IMR-90 (cell line): ENCODE measurements at regions not wholly inside any gene's neighbourhood (a gene's known extent, or its start where the extent isn't known, plus 50 kb on each side); places are given as distances from the start of the nearest gene placed in this dataset.

Source experiments
- ATAC-seq: fragments of 200-7000 bp; cut with Tn5 transposase; 2 replicates; pipeline ENCODE4 v1.9.1; 2020; ENCODE audit warnings: low read depth, mild to moderate bottlenecking, moderate library complexity
- BruUV-seq: library from RNA; stranded (reverse); fragments of 400-500 nt; replicated peaks from 2 replicates; lab custom pipeline; 2021; lab: Mats Ljungman, UMichigan
- CTCF ChIA-PET: fragments of 300-600 bp; formaldehyde crosslinking; extraction: SDS; loops from one replicate; lab custom pipeline; 2021; ENCODE audit warnings: antibody characterized with exemption; lab: Yijun Ruan, JAX
- POLR2A ChIA-PET: fragments of 300-600 bp; sonication (Branson Sonifier 250); formaldehyde crosslinking; loops from one replicate; lab custom pipeline; 2022; ENCODE audit warnings: antibody characterized with exemption; ENCODE audit not compliant: unreplicated experiment; lab: Charles Lee
- DNase-seq: peaks from one replicate; pipeline ENCODE4 v3.0.0; 2013
- H2AFZ ChIP-seq: replicated peaks from 2 replicates; pipeline ENCODE3; 2013; ENCODE audit warnings: low read length, mild to moderate bottlenecking; ENCODE audit not compliant: poor library complexity
- H2AK5ac ChIP-seq: 2 replicates; pipeline ENCODE4 v1.6.1; 2013; ENCODE audit warnings: low read depth, low read length, inconsistent platforms
- H2AK9ac ChIP-seq: replicated peaks from 2 replicates; pipeline ENCODE3; 2013; ENCODE audit warnings: mild to moderate bottlenecking, low read depth, low read length, moderate library complexity; ENCODE audit not compliant: poor library complexity
- H2BK120ac ChIP-seq: 2 replicates; pipeline ENCODE4 v1.6.1; 2013; ENCODE audit warnings: low read depth, low read length, inconsistent platforms
- H2BK15ac ChIP-seq: 3 replicates; pipeline ENCODE4 v1.6.1; 2013; ENCODE audit warnings: low read depth, low read length, inconsistent platforms
- H2BK20ac ChIP-seq: 2 replicates; pipeline ENCODE4 v1.6.1; 2013; ENCODE audit warnings: low read depth, mild to moderate bottlenecking, inconsistent platforms, low read length, moderate library complexity
- H2BK5ac ChIP-seq: 2 replicates; pipeline ENCODE4 v1.6.1; 2013; ENCODE audit warnings: mild to moderate bottlenecking, low read depth, low read length, inconsistent platforms; ENCODE audit not compliant: poor library complexity, severe bottlenecking
- H3K14ac ChIP-seq: replicated peaks from 2 replicates; pipeline ENCODE4 v1.6.1; 2013; ENCODE audit warnings: low read depth, low read length, inconsistent platforms
- H3K18ac ChIP-seq: 2 replicates; pipeline ENCODE4 v1.6.1; 2013; ENCODE audit warnings: low read depth, low read length, control low read depth
- H3K23ac ChIP-seq: 2 replicates; pipeline ENCODE4 v1.6.1; 2013; ENCODE audit warnings: low read depth, low read length, inconsistent platforms
- H3K27ac ChIP-seq: 2 replicates; pipeline ENCODE4 v1.5.1; 2013; ENCODE audit warnings: mild to moderate bottlenecking, control low read depth, low read length; ENCODE audit not compliant: insufficient read depth
- H3K27me3 ChIP-seq: 2 replicates; pipeline ENCODE4 v1.6.1; 2013; ENCODE audit warnings: low read length; ENCODE audit not compliant: control insufficient read depth, insufficient read depth
- H3K36me3 ChIP-seq: 2 replicates; pipeline ENCODE4 v1.6.1; 2013; ENCODE audit warnings: low read length, mixed read lengths; ENCODE audit not compliant: control insufficient read depth, insufficient read depth
- H3K4ac ChIP-seq: 2 replicates; pipeline ENCODE4 v1.6.1; 2013; ENCODE audit warnings: low read depth, low read length, inconsistent platforms
- H3K4me1 ChIP-seq: 2 replicates; pipeline ENCODE4 v1.6.1; 2013; ENCODE audit warnings: low read length, mixed read lengths; ENCODE audit not compliant: control insufficient read depth, insufficient read depth
- H3K4me2 ChIP-seq: 2 replicates; pipeline ENCODE4 v1.6.1; 2013; ENCODE audit warnings: low read depth, mild to moderate bottlenecking, control low read depth, low read length, moderate library complexity
- H3K4me3 ChIP-seq: 2 replicates; pipeline ENCODE4 v1.5.1; 2013; ENCODE audit warnings: low read depth, mild to moderate bottlenecking, control low read depth, low read length, moderate library complexity; ENCODE audit not compliant: insufficient read depth
- H3K56ac ChIP-seq: 2 replicates; pipeline ENCODE4 v1.6.1; 2013; ENCODE audit warnings: low read length, inconsistent platforms; ENCODE audit not compliant: insufficient read depth; ENCODE audit errors: extremely low read depth
- H3K79me1 ChIP-seq, 2 experiments: 2 replicates each; pipeline ENCODE4 v1.6.1; 2013; ENCODE audit warnings: low read length in 2 of 2, inconsistent platforms in 1 of 2, low read depth in 1 of 2
- H3K9ac ChIP-seq: 2 replicates; pipeline ENCODE4 v1.6.1; 2013; ENCODE audit warnings: low read depth, low read length, control low read depth
- H3K9me1 ChIP-seq: 2 replicates; pipeline ENCODE4 v1.6.1; 2013; ENCODE audit warnings: low read length, inconsistent platforms; ENCODE audit not compliant: insufficient read depth
- H3K9me3 ChIP-seq: 2 replicates; pipeline ENCODE4 v1.6.1; 2013; ENCODE audit warnings: low read length; ENCODE audit not compliant: control insufficient read depth, insufficient read depth
- H4K20me1 ChIP-seq: 2 replicates; pipeline ENCODE4 v1.6.1; 2013; ENCODE audit warnings: low read length, inconsistent platforms; ENCODE audit not compliant: insufficient read depth
- H4K5ac ChIP-seq: 2 replicates; pipeline ENCODE4 v1.6.1; 2013; ENCODE audit warnings: mild to moderate bottlenecking, low read depth, low read length, control low read depth
- H4K8ac ChIP-seq, 2 experiments: 2 replicates each; pipeline ENCODE4 v1.6.1; 2013; ENCODE audit warnings: low read depth in 2 of 2, low read length in 2 of 2, control low read depth in 1 of 2, inconsistent platforms in 1 of 2
- H4K91ac ChIP-seq: 2 replicates; pipeline ENCODE4 v1.6.1; 2013; ENCODE audit warnings: low read depth, low read length, inconsistent platforms; ENCODE audit not compliant: insufficient read depth
- MAFK ChIP-seq: IDR thresholded peaks from 2 replicates; pipeline ENCODE4 v1.6.1; 2012; ENCODE audit warnings: low read depth, low read length, improper control_type of control experiment
- RAD21 ChIP-seq: IDR thresholded peaks from 2 replicates; pipeline ENCODE4 v1.6.1; 2012; ENCODE audit warnings: low read length, improper control_type of control experiment
- RCOR1 ChIP-seq: IDR thresholded peaks from 2 replicates; pipeline ENCODE4 v1.6.1; 2012; ENCODE audit warnings: mild to moderate bottlenecking, low read length, improper control_type of control experiment; ENCODE audit not compliant: insufficient replicate concordance
- WGBS, 2 experiments: methylation state at CpG; one replicate each; pipeline versions ENCODE4 v1.1.5 to v1.1.7; 2013; ENCODE audit warnings: missing lambda C conversion rate in 2 of 2; ENCODE audit not compliant: insufficient read length in 1 of 2; ENCODE audit errors: extremely low coverage in 2 of 2; 5-methylcytosine and 5-hydroxymethylcytosine counted together
- dilution Hi-C: fragments of 300-500 bp; cut with HindIII; formaldehyde crosslinking; loops from one replicate; pipeline ENCODE4 v1.14.3; 2018; ENCODE audit warnings: low sequenced_read_pairs; ENCODE audit not compliant: unreplicated experiment
- in situ Hi-C: fragments of 300-500 bp; cut with MboI; formaldehyde crosslinking; loops from 3 replicates; pipeline ENCODE4 v1.14.3; 2019; ENCODE audit warnings: low sequenced_read_pairs, inconsistent platforms, mixed read lengths
- intact Hi-C: fragments of 100-400 bp; cut with micrococcal nuclease; formaldehyde crosslinking; loops from 2 replicates; pipeline ENCODE4 v1.10.0; 2022

- H2BK15ac ChIP-seq, result no peak overlapping the region
These were observed 310.1 kb downstream of the C16orf95 start for GRCh38 chr16:87006789-87007745.

More at GRCh38 chr16:87006789-87007745, 310.1 kb downstream of the C16orf95 start:
- Histone ChIP-seq H3K9me3 (peaks cover 7% of the 10 kb centered on the region; the same call in 1 of the 2 replicates), H3K9me1 (peaks cover 4% of the 10 kb centered on the region; the same call in 1 of the 2 replicates), H3K4me1 (peaks cover 8% of the 10 kb centered on the region), H3K4ac (no peak overlapping the region), H3K23ac (no peak overlapping the region), H3K36me3 (no peaks in the 10 kb centered on the region), H2AK9ac (peak overlapping the region; percentile 13), H4K91ac (no peak overlapping the region), H4K8ac (no peak overlapping the region), H4K5ac (no peak overlapping the region), H3K14ac (no peak overlapping the region), H3K9ac (no peak overlapping the region), H3K4me2 (no peak overlapping the region), H2BK5ac (no peak overlapping the region), H3K27ac (no peak overlapping the region), H4K20me1 (no peaks in the 10 kb centered on the region), H2AK5ac (no peak overlapping the region), H2AFZ (peak overlapping the region; percentile 36), H2BK20ac (no peak overlapping the region), H2BK120ac (no peak overlapping the region), H3K18ac (no peak overlapping the region), H3K56ac (no peak overlapping the region), H3K27me3 (0 out of 2 replicates have a peak, but pooled peaks cover 2% of the 10 kb centered on the region), H3K79me1 (no peaks in the 10 kb centered on the region), H3K4me3 (no peak overlapping the region)
- in situ Hi-C loops, result no loop called here
- no TSS peak for BruUV-seq
- WGBS, 2 experiments, result 82% methylated on average over 3 of the region's 12 CpGs; no CpG with 5 or more reads in 1 of the 2 experiments
- no peak for TF ChIP-seq MAFK
- TF ChIP-seq RCOR1, result no peak
- 0 out of 2 replicates have a peak, but pooled peaks have one; percentile 2 for TF ChIP-seq RAD21
- CTCF ChIA-PET, result interaction anchor here (0.5 kb wide), 1 partner anchor 9 kb away, joined by 3 read pairs; no protein-coding TSS in a partner anchor
- ATAC-seq (peak; percentile 47; the same call in 1 of the 2 replicates), DNase-seq (peak; percentile 43)
- dilution Hi-C loops, result no loop called here
- intact Hi-C loops, result no loop called here
- POLR2A ChIA-PET, result no interaction called here
